PC-3 (cell line): ENCODE measurements at regions not wholly inside any gene's neighbourhood (a gene's known extent, or its start where the extent isn't known, plus 50 kb on each side); places are given as distances from the start of the nearest gene placed in this dataset.
A peak's percentile ranks its signal among the peaks of the same experiment; 100 is the strongest.

Experiments used
- ATAC-seq: fragments of 200-7000 bp; cut with Tn5 transposase; 2 replicates; pipeline ENCODE4 v1.9.1; 2020; ENCODE audit warnings: mild to moderate bottlenecking, moderate library complexity
- BruUV-seq: library from RNA; stranded (reverse); fragments of 400-500 nt; replicated peaks from 2 replicates; lab custom pipeline; 2021; lab: Mats Ljungman, UMichigan
- CTCF ChIA-PET: fragments of 300-600 bp; sonication (Branson Sonifier 250); formaldehyde crosslinking; loops from one replicate; lab custom pipeline; 2022; ENCODE audit warnings: antibody characterized with exemption; lab: Charles Lee
- POLR2A ChIA-PET: fragments of 300-600 bp; sonication (Branson Sonifier 250); formaldehyde crosslinking; loops from one replicate; lab custom pipeline; 2022; ENCODE audit warnings: antibody characterized with exemption; ENCODE audit not compliant: unreplicated experiment; lab: Charles Lee
- DNase-seq: peaks from one replicate; pipeline ENCODE4 v3.0.0-alpha.2; 2015
- H2AFZ ChIP-seq: fragments of 300-600 bp; sonication (generic); 2 replicates; pipeline ENCODE4 v1.6.0; 2016; ENCODE audit warnings: antibody characterized with exemption, low read length
- H3F3A ChIP-seq: fragments of 300-600 bp; sonication (generic); one replicate; pipeline ENCODE4 v1.6.0; 2017; ENCODE audit warnings: antibody characterized with exemption, low read length, control low read depth, mild to moderate bottlenecking; ENCODE audit not compliant: unreplicated experiment
- H3K27ac ChIP-seq: fragments of 300-600 bp; sonication (generic); 2 replicates; pipeline ENCODE4 v1.5.1; 2016; ENCODE audit warnings: mild to moderate bottlenecking, low read length
- H3K27me3 ChIP-seq: fragments of 300-600 bp; sonication (generic); 2 replicates; pipeline ENCODE4 v1.6.1; 2016; ENCODE audit warnings: low read length, mixed read lengths
- H3K36me3 ChIP-seq: fragments of 300-600 bp; sonication (generic); 2 replicates; pipeline ENCODE4 v1.6.1; 2016; ENCODE audit warnings: low read depth, mixed run types, low read length, mixed read lengths
- H3K4me1 ChIP-seq: fragments of 300-600 bp; sonication (generic); 2 replicates; pipeline ENCODE4 v1.5.1; 2016; ENCODE audit warnings: low read length; ENCODE audit not compliant: insufficient read depth
- H3K4me2 ChIP-seq: fragments of 300-600 bp; sonication (generic); 2 replicates; pipeline ENCODE4 v1.6.0; 2016; ENCODE audit warnings: low read length
- H3K4me3 ChIP-seq: fragments of 300-600 bp; sonication (generic); 2 replicates; pipeline ENCODE4 v1.5.1; 2016; ENCODE audit warnings: mild to moderate bottlenecking, low read length, mixed read lengths
- H3K79me2 ChIP-seq: fragments of 300-600 bp; sonication (generic); 2 replicates; pipeline ENCODE4 v1.6.1; 2017; ENCODE audit warnings: low read length, mixed read lengths
- H3K9ac ChIP-seq: fragments of 300-600 bp; sonication (generic); 2 replicates; pipeline ENCODE4 v1.6.0; 2016; ENCODE audit warnings: mild to moderate bottlenecking, low read length
- H3K9me2 ChIP-seq: fragments of 300-600 bp; sonication (generic); replicated peaks from 2 replicates; pipeline ENCODE4 v1.6.1; 2016; ENCODE audit warnings: mixed run types, low read length, mixed read lengths
- H3K9me3 ChIP-seq: fragments of 300-600 bp; sonication (generic); 2 replicates; pipeline ENCODE4 v1.6.1; 2016; ENCODE audit warnings: low read length, mixed read lengths
- H4K20me1 ChIP-seq: fragments of 300-600 bp; sonication (generic); 2 replicates; pipeline ENCODE4 v1.6.1; 2016; ENCODE audit warnings: low read length, mixed read lengths
- CTCF ChIP-seq: fragments of 300-600 bp; sonication (generic); conservative IDR thresholded peaks from 2 replicates; pipeline ENCODE4 v1.5.1; 2017; ENCODE audit warnings: antibody characterized with exemption, low read depth, mild to moderate bottlenecking, low read length
- EZH2 ChIP-seq: fragments of 300-600 bp; sonication (generic); IDR thresholded peaks from one replicate; pipeline ENCODE4 v1.6.1; 2017; ENCODE audit warnings: antibody characterized with exemption, mild to moderate bottlenecking, low read length; ENCODE audit not compliant: unreplicated experiment
- EZH2phosphoT487 ChIP-seq: fragments of 300-600 bp; sonication (generic); IDR thresholded peaks from 2 replicates; pipeline ENCODE4 v1.6.1; 2018; ENCODE audit warnings: mild to moderate bottlenecking, antibody characterized with exemption, low read length, borderline replicate concordance
- intact Hi-C: fragments of 100-400 bp; cut with micrococcal nuclease; formaldehyde crosslinking; loops from 2 replicates; pipeline ENCODE4 v1.9.0; 2023

GRCh38 chr5:120808606-120809005 lies 344.5 kb downstream of the PRR16 start:
- Histone ChIP-seq H3K4me1 (no peaks in the 10 kb centered on the region), H3K36me3 (no peaks in the 10 kb centered on the region), H3F3A (no peaks in the 10 kb centered on the region), H3K79me2 (no peaks in the 10 kb centered on the region), H3K9me3 (no peaks in the 10 kb centered on the region), H2AFZ (no peak overlapping the region), H3K27me3 (no peaks in the 10 kb centered on the region), H3K4me2 (no peak overlapping the region), H3K4me3 (no peak overlapping the region), H3K9ac (no peak overlapping the region), H3K27ac (no peak overlapping the region), H4K20me1 (no peaks in the 10 kb centered on the region), H3K9me2 (no peaks in the 10 kb centered on the region)
- TF ChIP-seq CTCF (no peak), EZH2phosphoT487 (no peak), EZH2 (no peak)
- DNase-seq: no peak
- no peak for ATAC-seq
- ChIA-PET CTCF (no interaction called here), POLR2A (no interaction called here)
- intact Hi-C loops: loop anchor here (10.0 kb wide), 1 partner anchor 124 kb away; no protein-coding TSS in a partner anchor
- BruUV-seq: no TSS peak

GRCh38 chr5:120813551-120813950 lies 349.5 kb downstream of the PRR16 start:
- no peaks in the 10 kb centered on the region for H3K9me2 ChIP-seq
- no peaks in the 10 kb centered on the region for H3K4me1 ChIP-seq
- no peak for TF ChIP-seq EZH2
- TF ChIP-seq EZH2phosphoT487: no peak
- TF ChIP-seq CTCF: no peak
- DNase-seq (no peak), ATAC-seq (no peak)
- H4K20me1 ChIP-seq: no peaks in the 10 kb centered on the region
- H3K79me2 ChIP-seq: no peaks in the 10 kb centered on the region
- no peak overlapping the region for H3K9ac ChIP-seq
- BruUV-seq: no TSS peak
- no peak overlapping the region for H3K27ac ChIP-seq
- no peak overlapping the region for H3K4me2 ChIP-seq
- no peaks in the 10 kb centered on the region for H3F3A ChIP-seq
- no peaks in the 10 kb centered on the region for H3K27me3 ChIP-seq
- H2AFZ ChIP-seq: no peak overlapping the region
- POLR2A ChIA-PET: no interaction called here
- no peaks in the 10 kb centered on the region for H3K9me3 ChIP-seq
- H3K36me3 ChIP-seq: no peaks in the 10 kb centered on the region
- intact Hi-C loops: no loop called here
- CTCF ChIA-PET: no interaction called here
- H3K4me3 ChIP-seq: no peak overlapping the region

GRCh38 chr5:120817044-120817985 lies 353.2 kb downstream of the PRR16 start:
- no peaks in the 10 kb centered on the region for H3K9me2 ChIP-seq
- no peak for TF ChIP-seq EZH2
- TF ChIP-seq CTCF: peak; percentile 68
- TF ChIP-seq EZH2phosphoT487: no peak
- no peaks in the 10 kb centered on the region for H3K9me3 ChIP-seq
- no peak overlapping the region for H3K4me2 ChIP-seq
- DNase-seq (peak; percentile 41), ATAC-seq (peak; percentile 84)
- intact Hi-C loops: loop anchor here (1.0 kb wide), 1 partner anchor 1053 kb away; no protein-coding TSS in a partner anchor
- no TSS peak for BruUV-seq
- ChIA-PET POLR2A (interaction anchor here (1.0 kb wide), 1 partner anchor 726 kb away, joined by 3 read pairs; no protein-coding TSS in a partner anchor), CTCF (no interaction called here)
- H3K36me3 ChIP-seq: no peaks in the 10 kb centered on the region
- no peaks in the 10 kb centered on the region for H3F3A ChIP-seq
- H4K20me1 ChIP-seq: no peaks in the 10 kb centered on the region
- H3K4me1 ChIP-seq: no peaks in the 10 kb centered on the region
- H2AFZ ChIP-seq: no peak overlapping the region
- no peak overlapping the region for H3K27ac ChIP-seq
- no peak overlapping the region for H3K9ac ChIP-seq
- H3K79me2 ChIP-seq: no peaks in the 10 kb centered on the region
- no peak overlapping the region for H3K4me3 ChIP-seq
- no peaks in the 10 kb centered on the region for H3K27me3 ChIP-seq
